Ovary (tissue), 7 donors: ENCODE measurements at regions not wholly inside any gene's neighbourhood (a gene's known extent, or its start where the extent isn't known, plus 50 kb on each side); places are given as distances from the start of the nearest gene placed in this dataset.
A peak's percentile ranks its signal among the peaks of the same experiment; 100 is the strongest.

Experiments
- DNase-seq, 5 donors: peaks; one replicate each; pipeline ENCODE4 v3.0.0-alpha.2; 2019 to 2020
- H3K27ac ChIP-seq, 2 donors: fragments of 200-600 bp; one replicate each; pipeline versions ENCODE4 v1.5.1 to v1.8.0; 2019 to 2022
- H3K27me3 ChIP-seq: fragments of 200-600 bp; one replicate; pipeline ENCODE4 v1.8.0; 2022
- H3K36me3 ChIP-seq: fragments of 200-600 bp; sonication (generic); one replicate; pipeline ENCODE4 v1.5.1; 2019
- H3K4me1 ChIP-seq: one replicate; pipeline ENCODE4 v1.8.1; 2013; ENCODE audit warnings: mild to moderate bottlenecking, moderate library complexity; ENCODE audit not compliant: insufficient read depth
- H3K4me3 ChIP-seq: fragments of 200-600 bp; sonication (generic); one replicate; pipeline ENCODE4 v1.5.1; 2017
- H3K9me3 ChIP-seq, 2 donors: fragments of 200-600 bp in 1 of 2; sonication (generic) in 1 of 2; one replicate each; pipeline versions ENCODE4 v1.5.1 to v1.8.1; 2013 to 2019; ENCODE audit warnings: mild to moderate bottlenecking in 1 of 2, moderate library complexity in 1 of 2
- EP300 ChIP-seq: sonication (generic); formaldehyde crosslinking; IDR thresholded peaks from one replicate; pipeline ENCODE4 v1.6.1; 2017; ENCODE audit warnings: antibody characterized with exemption
- POLR2A ChIP-seq: fragments of 450-650 bp; IDR thresholded peaks from one replicate; pipeline ENCODE4 v1.6.1; 2017; ENCODE audit warnings: antibody characterized with exemption, mild to moderate bottlenecking, moderate library complexity
- WGBS, 3 donors: extraction: QIAGEN DNeasy Blood & Tissue Kit in 1 of 3; methylation state at CpG; one replicate each; pipeline versions ENCODE4 v1.1.5 to v1.1.7; 2013 to 2017; 5-methylcytosine and 5-hydroxymethylcytosine counted together
- intact Hi-C, 4 donors: fragments of 100-400 bp; cut with DNase I; formaldehyde crosslinking; loops; one replicate each; pipeline versions ENCODE4 v1.11.0 to v1.15.1; 2022 to 2023
- TF ChIP-seq, protein P1 (sequence below), 3 donors: fragments of 450-650 bp in 2 of 3; fragments of 200-600 bp in 1 of 3; IDR thresholded peaks; one replicate each; pipeline versions ENCODE4 v1.5.1 to v1.8.0; 2016 to 2022; ENCODE audit warnings: antibody characterized with exemption in 3 of 3, mild to moderate bottlenecking in 1 of 3
- donor health status: DM: no; HTN: no; CAD: no; lungs with moderate emphysema.
- donor health status: DM: no; HTN: no; CAD: no.
- donor health status: Bipolar disorder and iron deficiency.
- donor health status: DM: no; HTN: no; CAD: no.
- donor health status: DM: yes; HTN: yes; CAD: no.

DNA sequence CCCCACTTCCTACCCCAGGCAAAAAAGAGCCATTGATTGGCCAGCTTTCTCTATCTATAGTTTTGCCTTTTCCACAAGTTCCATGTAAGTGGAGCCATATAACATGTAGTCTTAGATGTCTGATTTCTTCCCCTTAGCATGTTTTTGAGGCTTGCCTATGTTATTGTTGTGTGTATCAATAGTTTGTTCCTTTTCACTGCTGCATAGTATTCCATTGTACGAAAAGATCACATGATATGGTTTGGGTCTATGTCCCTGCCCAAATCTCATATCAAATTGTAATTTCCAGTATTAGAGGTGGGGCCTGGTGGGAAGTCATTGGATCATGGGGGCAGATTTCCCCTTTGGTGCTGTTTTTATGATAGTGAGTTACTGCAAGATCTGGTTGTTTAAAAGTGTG, 93.6 kb upstream of the RFLNA start:
- TF ChIP-seq EP300 (no peak), POLR2A (no peak)
- TF ChIP-seq, protein P1, sequence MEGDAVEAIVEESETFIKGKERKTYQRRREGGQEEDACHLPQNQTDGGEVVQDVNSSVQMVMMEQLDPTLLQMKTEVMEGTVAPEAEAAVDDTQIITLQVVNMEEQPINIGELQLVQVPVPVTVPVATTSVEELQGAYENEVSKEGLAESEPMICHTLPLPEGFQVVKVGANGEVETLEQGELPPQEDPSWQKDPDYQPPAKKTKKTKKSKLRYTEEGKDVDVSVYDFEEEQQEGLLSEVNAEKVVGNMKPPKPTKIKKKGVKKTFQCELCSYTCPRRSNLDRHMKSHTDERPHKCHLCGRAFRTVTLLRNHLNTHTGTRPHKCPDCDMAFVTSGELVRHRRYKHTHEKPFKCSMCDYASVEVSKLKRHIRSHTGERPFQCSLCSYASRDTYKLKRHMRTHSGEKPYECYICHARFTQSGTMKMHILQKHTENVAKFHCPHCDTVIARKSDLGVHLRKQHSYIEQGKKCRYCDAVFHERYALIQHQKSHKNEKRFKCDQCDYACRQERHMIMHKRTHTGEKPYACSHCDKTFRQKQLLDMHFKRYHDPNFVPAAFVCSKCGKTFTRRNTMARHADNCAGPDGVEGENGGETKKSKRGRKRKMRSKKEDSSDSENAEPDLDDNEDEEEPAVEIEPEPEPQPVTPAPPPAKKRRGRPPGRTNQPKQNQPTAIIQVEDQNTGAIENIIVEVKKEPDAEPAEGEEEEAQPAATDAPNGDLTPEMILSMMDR (IDR thresholded peaks at IDR 0.05): no peak
- intact Hi-C loops: no loop called here

DNA sequence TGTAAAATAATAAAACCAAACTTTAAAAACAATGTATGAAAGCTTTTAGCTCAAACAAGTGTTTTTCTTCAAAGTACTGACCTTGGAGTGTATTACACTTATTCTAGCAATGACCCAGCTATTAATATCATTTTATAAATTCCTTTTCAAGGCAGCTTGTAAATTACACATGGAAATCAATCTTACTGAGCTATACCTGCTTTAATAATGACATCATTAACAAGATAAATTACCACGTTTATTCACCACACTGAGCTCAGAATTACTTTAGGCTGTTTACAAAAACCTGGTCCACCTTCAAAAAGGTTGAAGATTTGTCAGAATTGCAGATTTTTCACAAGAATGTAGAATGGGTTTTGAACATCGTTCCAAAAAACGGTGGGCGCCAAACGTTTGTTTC, 91.7 kb upstream of the RFLNA start:
- Histone ChIP-seq H3K27ac (peak overlapping the region in 1 of 2 donors; percentile 1), H3K4me3 (no peak overlapping the region), H3K27me3 (no peaks in the 10 kb centered on the region), H3K36me3 (no peaks in the 10 kb centered on the region), H3K4me1 (no peaks in the 10 kb centered on the region), H3K9me3 (no peaks in the 10 kb centered on the region)
- intact Hi-C loops: no loop called here
- no peak for TF ChIP-seq EP300
- TF ChIP-seq, protein P1 (IDR thresholded peaks at IDR 0.05): no peak
- no peak for DNase-seq
- WGBS, 3 donors: 8 to 14% (median 10%) methylated on average over 5 of the region's 5 CpGs

More for the DNA sequence above, 93.6 kb upstream of the RFLNA start:
- 92 to 97% (median 96%) methylated on average over 1 of the region's 1 CpG for WGBS, 3 donors
- Histone ChIP-seq H3K27ac (no peak overlapping the region), H3K4me1 (no peaks in the 10 kb centered on the region), H3K9me3 (no peaks in the 10 kb centered on the region), H3K36me3 (no peaks in the 10 kb centered on the region), H3K27me3 (no peaks in the 10 kb centered on the region), H3K4me3 (no peak overlapping the region)
- no peak for DNase-seq

DNA sequence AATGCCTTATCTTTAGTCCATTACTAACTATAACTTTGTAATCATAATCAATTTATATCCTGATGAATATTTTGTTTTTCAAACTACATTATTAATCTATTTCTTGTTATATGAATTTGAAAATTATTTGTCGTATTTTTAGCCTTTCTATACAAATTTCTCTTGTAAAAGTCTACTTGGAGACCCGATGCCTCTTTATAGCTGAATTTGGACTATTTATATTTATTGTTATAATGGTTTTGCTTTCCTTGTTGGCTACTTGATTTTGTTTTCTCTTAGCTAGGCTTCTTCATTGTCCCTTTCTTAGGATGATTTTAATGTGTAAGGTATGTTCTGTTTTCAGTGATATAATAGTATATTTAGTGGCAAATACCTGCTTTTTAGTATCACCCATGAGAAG, 89.5 kb upstream of the RFLNA start:
- DNase-seq: no peak
- H3K27ac ChIP-seq: no peak overlapping the region
- intact Hi-C loops: no loop called here
- TF ChIP-seq EP300 (no peak), POLR2A (no peak)
- TF ChIP-seq, protein P1 (IDR thresholded peaks at IDR 0.05): no peak
- no peak overlapping the region for H3K4me3 ChIP-seq
- H3K27me3 ChIP-seq: no peaks in the 10 kb centered on the region
- H3K4me1 ChIP-seq: no peaks in the 10 kb centered on the region
- no peaks in the 10 kb centered on the region for H3K9me3 ChIP-seq
- H3K36me3 ChIP-seq: no peaks in the 10 kb centered on the region
- WGBS, 3 donors: 96 to 98% (median 97%) methylated on average over 2 of the region's 2 CpGs

DNA sequence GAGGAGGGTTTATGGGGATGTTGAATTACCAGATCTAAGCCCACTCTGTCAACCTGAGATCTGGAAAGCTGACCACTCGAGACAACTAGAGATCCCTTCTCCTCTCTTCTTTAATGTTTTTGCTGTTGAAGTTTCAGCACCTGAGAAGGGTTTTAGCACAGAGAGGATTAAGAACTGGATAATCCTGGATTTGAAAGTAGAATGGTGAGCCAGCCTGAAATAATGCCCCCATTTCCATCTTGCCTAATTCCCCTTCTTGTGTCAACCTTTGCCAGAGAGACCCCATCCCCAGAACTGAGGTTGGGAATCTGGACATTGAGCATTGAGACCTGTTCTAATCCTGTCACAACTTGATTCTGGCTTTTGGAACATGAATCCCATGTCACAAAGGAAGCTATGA, 87.8 kb upstream of the RFLNA start:
- DNase-seq: no peak
- Histone ChIP-seq H3K27ac (no peak overlapping the region), H3K4me3 (no peak overlapping the region), H3K4me1 (no peaks in the 10 kb centered on the region), H3K9me3 (no peaks in the 10 kb centered on the region), H3K27me3 (no peaks in the 10 kb centered on the region), H3K36me3 (no peaks in the 10 kb centered on the region)
- TF ChIP-seq, protein P1 (IDR thresholded peaks at IDR 0.05): no peak
- no peak for TF ChIP-seq POLR2A
- TF ChIP-seq EP300: no peak
- 92 to 95% (median 93%) methylated on average over 1 of the region's 1 CpG for WGBS, 3 donors
- intact Hi-C loops: no loop called here

DNA sequence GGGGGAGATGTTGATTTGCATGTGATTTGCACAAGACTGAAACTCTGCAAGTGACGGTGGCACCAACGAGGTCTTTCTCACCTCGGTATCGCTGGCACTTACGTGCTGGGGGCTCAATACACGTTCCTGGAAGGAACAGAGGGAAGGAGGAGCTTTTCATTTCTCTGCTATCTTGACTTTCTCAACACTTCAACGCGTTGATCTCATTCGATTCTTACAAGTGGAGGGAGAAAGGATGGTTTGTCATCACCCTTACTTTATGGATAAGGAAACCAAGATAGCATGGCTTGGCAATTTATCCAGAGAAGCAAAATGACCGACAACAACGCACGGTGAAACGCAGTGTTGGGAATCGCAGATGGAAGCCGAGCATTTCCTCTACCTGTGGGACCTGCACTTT, 87.3 kb upstream of the RFLNA start:
- H3K27ac ChIP-seq: no peak overlapping the region
- no peaks in the 10 kb centered on the region for H3K27me3 ChIP-seq
- intact Hi-C loops: no loop called here
- H3K4me3 ChIP-seq: no peak overlapping the region
- TF ChIP-seq POLR2A: no peak
- TF ChIP-seq EP300: no peak
- TF ChIP-seq, protein P1 (IDR thresholded peaks at IDR 0.05): no peak
- 85 to 90% (median 88%) methylated on average over 15 of the region's 15 CpGs for WGBS, 3 donors
- H3K36me3 ChIP-seq: no peaks in the 10 kb centered on the region
- DNase-seq: no peak
- no peaks in the 10 kb centered on the region for H3K9me3 ChIP-seq
- H3K4me1 ChIP-seq: no peaks in the 10 kb centered on the region
